HG02623 (cell line): ENCODE measurements at regions not wholly inside any gene's neighbourhood (a gene's known extent, or its start where the extent isn't known, plus 50 kb on each side); places are given as distances from the start of the nearest gene placed in this dataset.
"Not testable (repeated sequence)": the region's sequence is repeated elsewhere in the genome, so short reads cannot be mapped to it uniquely, and the experiment has no call there.

ENCODE experiments used
- ATAC-seq: cut with Tn5 transposase; IDR thresholded peaks from one replicate; pipeline ENCODE4 v1.9.1; 2021; ENCODE audit warnings: moderate library complexity; ENCODE audit not compliant: unreplicated experiment

DNA sequence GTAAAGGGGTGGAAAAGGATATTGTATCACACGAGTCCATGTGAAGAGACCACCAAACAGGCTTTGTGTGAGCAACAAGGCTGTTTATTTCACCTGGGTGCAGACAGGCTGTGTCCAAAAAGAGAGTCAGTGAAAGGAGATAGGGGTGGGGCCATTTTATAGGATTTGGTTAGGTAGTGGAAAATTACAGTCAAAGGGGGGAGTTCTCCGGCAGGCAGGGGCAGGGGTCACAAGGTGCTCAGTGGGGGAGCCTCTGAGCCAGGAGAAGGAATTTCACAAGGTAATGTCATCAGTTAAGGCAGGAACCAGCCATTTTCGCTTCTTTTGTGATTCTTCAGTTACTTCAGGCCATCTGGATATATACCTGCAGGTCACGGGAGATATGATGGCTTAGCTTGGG is 104.7 kb upstream of the SPATS2L start:
- ATAC-seq: not testable (repeated sequence)

DNA sequence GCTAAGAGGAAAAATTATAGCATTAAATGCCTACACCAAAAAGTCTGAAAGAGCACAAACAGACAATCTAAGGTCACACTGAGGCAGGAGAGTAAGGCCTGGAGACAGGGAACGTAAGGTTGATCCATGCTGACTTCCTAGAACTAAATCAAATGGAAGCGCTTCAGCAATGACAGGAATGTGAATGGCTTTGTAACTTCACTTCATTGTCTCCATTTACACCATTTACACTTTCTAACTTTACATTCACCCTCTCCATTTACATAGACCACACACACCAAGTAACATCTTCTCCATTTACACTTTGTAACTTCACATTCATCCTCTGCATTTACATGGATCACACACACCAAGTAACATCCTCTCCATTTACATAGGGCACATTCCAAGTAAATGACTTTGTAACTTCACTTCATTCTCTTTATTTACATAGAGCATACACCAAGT is 103.1 kb upstream of the SPATS2L start:
- ATAC-seq: no peak

DNA sequence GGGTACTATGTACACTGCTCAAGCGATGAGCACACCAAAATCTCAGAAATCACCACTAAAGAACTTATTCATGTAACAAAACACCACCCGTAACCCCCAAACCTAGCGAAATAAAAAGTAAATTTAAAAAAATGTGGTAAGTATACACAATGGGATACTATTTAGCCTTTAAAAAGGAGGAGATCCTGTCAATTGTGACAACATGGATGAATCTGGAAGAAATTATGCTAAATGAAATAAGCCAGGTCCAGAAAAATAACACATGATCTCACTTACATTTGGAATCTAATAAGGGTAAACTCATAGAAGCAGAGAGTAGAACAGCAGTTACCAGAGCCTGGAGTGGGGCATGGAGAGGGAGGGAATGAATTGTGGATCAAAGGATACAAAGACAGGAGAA is 98.5 kb upstream of the SPATS2L start:
- no peak for ATAC-seq

DNA sequence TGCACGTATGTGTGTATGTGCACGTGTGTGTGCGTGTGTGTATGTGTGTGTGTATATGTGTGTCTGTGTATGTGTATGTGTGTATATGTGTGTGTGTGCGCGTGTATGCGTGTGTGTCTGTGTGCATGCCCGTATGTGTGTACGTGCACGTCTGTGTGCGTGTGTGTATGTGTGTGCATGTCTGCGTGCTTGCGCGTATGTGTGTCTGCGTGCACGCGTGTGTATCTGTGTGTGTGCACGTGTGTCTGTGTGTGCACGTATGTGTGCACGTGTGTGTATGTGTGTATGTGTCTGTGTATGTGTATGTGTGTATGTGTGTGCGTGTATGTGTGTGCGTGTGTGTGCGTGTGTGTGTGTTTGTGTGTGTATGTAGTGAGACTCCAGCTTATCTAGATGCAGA is 97.5 kb upstream of the SPATS2L start:
- ATAC-seq: no peak

DNA sequence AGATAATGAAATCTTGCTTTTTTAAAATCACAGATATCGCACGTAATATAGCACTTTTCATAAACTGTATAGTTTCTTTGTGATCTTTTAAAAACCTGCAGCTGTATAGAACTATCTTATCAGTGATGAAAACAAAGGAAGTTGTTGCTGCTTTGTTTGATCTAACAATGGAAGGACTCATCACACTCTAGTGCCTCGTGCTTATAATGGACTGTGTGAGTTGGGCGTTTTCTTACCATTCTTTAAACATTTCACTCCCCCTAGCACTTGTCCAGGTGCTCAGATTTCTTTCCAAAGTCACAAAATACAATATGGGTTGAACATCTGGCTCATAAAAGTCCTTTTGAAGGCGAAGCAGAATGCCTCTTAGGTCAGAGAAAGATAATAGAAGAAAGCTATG is 94.8 kb upstream of the SPATS2L start:
- no peak for ATAC-seq

DNA sequence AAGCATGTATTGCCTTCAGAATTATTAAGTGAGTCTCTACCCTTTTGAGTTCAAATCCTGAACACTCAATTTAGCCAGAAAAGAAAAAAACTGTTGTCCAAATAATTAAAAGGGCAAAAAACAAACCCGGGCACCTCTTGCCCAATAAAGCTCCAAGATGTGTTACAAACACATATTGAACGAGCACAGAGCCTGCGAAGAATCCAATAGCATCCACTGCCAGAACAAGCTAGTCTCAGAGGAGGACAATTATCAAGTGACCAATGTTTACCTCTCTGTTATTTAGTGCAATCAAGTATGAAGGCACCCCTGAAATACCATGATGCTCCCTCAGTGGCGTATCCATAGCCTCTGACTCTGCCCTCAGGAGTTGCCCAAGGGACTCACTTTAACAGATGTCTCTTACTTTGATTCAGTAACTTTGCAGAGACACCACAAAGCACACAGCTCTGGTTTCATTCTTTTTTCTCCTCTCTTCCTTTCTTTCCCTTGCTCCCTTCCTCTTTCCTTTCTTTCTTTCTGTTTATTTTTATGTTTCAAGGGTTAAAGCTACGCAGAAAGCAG is 93.5 kb upstream of the SPATS2L start:
- no peak for ATAC-seq

DNA sequence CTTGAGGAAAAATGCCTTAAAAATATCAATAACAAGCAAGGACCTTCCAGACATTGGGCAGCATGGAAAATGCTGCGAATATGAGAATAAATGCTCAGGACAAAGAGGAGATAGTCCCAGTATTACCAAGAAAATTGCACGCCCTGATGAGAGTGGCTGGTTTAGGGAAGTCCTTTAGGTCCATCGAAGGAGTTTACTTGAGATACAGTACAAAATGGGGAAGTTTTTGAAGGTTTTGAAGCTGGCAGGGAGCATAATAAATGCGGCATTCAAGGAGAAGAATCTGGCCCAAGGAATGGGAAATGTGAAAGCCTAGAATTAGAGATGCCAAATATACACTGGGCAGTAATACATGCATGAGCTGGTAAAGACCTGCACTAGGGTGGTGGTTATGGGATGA is 90.2 kb upstream of the SPATS2L start:
- ATAC-seq: no peak

DNA sequence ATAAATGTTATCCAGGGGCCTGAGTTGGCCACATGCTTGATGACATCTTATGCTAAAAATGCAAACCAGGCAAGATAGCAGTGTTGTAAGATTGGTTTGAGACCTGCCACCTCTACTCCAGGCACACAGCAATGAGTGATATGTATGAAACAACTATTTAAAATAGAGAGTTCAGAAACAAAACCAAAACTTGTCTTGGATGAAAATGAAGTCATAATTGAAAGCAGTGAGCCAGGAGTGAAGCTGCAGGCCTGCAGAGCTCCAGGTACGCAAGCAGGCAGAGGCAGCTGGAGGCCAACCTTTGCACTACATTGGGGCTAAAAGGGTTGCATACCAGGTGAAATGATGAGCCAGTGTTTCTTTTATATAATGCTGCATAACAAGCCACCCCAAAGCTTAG is 89.2 kb upstream of the SPATS2L start:
- ATAC-seq: no peak

DNA sequence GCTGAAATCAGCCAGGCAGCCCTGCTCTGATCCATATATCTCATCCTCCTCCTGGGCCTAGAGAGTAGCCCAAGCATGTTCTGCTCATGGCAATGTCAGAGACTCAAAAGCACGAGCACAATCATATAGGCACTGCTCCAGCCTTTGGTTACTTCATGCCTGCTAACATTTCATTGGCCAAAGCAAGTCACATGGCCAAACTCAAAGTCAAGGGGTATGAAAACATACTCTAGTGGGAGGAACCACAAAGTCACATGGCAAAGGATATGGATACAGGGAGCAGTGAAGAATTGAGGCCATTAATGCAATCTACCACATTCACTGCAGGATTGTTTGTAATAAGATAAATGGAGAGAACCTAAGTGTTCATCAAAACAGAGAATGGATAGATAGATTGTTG is 87.8 kb upstream of the SPATS2L start:
- ATAC-seq: no peak

DNA sequence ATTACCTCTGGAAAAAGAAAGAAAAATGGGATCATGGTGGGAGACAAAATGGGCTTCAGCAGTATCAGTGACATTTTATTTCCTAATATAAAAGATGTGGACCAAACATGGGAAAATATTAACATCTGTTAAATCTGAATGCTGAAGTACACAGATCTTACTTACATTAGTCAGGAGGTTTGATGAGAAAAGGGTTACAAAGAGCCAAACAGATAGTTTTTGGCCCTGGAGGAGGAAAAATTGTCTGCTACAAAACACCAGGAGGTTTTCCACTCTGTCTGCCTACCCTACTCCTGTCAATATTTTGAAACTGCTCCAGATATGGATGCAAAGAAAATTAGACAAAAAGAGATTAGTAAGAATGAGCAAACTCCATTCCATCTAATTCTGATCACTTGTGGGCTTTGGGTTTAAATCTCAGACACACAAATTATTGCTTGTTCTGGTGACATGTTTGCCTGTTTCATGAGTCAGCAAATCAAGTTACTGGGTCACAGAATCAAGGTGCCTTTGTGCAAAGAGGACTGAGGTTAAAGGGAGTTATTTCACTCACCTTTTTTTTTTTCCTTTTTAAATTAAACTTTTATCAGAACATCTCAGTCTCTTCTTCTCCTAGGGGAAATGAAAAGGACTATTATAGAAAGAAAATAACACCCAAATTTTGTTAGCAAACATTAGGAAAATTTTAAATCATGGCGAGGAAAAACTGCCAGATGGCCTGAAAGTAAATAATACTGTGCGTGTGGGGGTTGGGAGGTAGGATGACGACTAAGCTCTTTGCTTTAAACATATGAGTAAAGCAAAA is 87.0 kb upstream of the SPATS2L start:
- no peak for ATAC-seq

DNA sequence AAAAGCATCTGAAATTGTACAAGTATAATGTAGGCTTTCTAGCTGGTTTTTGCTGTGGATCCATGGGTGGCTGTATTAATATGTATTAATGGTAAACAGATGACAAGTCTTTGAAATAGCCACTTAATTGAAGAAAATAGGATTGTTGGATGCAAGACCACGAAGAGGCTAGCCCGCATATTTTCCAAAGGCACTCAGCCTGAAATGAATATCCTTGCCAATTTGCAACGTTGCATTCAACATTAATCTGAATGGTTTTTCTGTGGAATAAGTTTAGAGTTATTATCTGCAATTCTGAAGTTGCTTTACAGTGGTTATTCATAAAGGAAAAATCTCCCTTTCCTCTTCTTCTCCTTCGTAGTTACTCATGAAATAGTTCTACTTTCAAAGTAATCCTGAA is 86.2 kb upstream of the SPATS2L start:
- no peak for ATAC-seq

DNA sequence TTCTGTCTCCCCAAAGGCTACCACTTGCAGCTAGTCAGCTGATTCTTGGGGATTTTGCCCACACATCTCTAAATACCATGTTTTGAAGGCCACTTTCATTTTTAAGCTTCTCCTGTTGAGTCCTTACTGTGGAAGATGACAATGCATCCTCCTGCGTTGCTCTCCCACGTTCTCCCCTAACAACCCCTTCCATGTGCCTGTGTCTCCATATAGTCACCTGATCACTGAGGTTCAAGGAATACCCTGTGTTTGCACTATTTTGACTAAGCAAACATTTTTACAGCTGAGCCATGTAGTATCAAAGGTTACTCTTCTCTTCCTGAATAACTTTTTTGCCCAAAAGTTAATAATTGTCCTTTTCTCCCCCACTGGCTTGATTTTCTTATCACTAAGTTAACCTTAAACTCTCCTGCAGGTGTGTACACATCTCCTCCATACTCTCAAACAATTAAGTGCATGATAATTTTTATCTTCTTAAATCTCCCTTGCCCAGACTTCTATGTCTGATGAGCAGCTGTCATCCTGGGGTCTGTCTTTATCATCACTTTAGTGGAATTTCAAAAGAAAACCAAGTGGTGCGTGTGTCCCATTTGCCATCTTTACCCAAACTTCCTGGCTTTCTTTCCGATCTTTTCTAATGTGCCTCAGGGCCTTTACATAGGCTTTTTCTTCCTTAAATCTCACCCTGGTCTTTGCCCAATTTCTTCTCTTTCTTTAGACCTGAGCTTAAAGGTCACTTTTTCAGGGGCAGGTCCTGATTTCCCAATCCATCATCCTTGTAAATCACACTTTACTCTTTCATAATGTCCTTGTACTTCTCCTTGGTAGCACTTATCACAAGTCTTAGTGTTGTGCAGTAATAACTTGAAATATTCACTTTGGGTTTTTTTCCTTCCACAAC is 85.2 kb upstream of the SPATS2L start:
- no peak for ATAC-seq

DNA sequence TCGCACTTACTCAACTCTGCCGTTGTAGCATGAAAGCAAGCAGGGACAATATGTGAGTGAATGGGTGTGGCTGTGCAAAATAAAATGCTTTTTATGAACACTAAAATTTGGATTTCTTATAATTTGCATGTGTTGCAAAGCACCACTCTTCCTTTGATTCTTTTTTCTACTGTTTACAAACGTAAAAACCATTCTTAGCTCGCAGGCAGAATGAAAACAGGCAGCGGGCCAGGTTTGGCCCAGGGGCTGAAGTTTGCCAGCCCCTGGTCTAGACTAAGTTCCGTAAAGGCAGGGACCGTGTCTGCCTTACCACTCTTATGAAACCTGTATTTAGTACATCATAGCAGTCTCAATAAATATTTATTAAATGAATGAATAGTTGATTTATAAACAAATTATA is 83.7 kb upstream of the SPATS2L start:
- no peak for ATAC-seq

DNA sequence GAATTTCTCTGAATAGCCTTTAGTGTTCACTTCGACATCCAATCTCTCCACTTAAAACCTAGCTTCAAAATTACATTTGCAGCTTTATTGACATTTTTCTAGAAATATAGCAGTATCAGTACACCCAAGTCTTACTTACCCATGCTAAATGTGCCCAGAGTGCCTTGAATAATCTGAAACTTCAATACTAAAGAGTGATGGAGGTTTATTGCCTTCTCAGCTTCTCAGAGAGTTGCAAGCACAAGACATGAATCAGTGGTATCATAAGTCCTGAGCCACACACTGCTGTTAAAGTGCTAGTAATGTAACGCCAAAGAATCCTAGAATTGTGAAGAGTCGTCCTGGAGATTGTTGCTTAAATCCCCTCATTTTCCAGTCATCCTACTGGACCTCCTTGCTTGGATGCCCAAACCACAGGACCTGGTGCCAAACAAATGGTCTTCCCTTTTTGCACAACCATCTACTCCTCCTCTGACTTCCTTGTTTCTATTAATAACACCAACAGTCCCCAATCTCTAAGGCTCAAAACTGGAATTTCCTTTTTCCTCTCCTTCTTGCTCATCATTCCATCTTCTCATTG is 83.2 kb upstream of the SPATS2L start:
- no peak for ATAC-seq

DNA sequence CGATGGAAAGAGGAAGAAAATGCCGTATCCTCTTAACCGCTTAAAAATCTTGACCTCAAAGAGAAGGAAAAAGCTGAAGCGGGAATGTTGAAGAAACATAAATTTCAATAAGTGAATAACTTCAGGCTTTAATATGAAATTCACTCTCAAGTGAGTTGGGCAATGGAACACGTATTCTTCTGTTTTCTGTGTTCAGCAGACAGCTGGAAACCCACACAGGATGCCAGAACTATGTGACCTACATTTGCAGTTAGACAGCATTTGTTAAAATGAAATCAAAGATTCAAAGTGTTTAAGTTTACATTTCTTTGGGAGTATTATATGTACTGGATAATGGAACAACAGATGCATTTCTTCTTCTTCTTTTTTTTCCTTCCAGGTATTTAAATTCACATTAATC is 80.5 kb upstream of the SPATS2L start:
- ATAC-seq: no peak

DNA sequence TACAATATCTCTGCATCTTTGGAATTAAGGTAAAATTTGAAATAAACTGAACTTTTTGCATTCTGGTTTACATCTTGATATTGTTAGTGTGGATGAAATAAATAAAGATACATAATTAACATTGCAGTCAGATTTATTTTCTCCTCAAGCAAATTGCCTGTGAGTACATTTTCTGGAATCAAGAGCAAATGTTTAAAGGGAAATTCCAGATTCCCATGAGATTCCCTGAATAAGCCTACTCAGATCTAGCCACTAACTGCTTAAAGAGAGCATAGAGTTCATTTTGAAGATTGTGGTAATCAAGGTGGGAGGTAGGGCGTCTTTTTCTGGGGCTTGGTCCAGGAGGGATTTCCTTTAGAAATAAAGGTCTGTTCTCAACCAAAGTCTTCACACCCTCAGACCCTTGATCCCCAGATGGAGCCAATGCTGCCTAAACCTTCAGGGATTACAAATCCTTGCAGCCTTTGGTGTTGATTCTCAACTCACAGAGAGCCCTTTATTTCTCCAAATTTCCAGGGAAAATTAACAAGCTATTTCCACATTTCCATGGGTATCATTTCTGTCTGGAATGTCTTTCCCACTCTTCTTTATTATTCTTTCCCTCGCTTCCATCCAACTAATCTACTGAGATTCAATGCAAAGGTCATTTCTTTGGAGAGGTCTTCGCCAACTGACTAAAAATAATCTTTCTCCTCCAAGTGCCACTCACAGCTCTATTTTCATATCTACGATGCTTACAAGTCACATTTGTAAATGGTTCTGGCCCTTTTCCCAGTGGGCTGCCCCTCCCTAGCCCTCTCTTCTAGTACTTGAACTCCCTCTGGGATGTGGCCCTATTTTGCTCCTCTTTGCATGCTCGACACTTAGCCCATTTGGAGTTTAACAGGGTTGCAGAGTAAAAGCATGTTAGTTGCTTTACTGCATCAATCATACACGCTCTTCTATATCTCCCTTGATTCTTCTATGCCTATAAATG is 79.8 kb upstream of the SPATS2L start:
- ATAC-seq: no peak

DNA sequence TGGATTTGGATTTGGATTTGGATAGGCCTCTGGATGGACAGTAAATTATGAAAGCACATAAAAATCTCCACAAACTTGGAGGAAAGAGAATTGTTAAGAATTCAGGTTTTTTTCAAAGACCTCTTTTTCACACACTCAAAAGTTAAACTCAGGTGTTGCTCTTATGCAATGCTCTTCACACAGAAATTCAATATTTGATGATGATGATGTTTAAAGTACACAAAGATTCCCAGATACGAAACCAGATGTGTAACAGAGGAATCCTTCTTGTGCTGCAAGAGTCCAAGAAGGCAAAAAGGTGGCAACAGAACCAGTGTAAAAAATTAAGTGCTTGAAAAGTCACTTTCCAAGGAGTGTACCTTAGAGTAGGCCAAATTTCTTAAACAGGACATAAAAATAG is 75.8 kb upstream of the SPATS2L start:
- ATAC-seq: no peak

DNA sequence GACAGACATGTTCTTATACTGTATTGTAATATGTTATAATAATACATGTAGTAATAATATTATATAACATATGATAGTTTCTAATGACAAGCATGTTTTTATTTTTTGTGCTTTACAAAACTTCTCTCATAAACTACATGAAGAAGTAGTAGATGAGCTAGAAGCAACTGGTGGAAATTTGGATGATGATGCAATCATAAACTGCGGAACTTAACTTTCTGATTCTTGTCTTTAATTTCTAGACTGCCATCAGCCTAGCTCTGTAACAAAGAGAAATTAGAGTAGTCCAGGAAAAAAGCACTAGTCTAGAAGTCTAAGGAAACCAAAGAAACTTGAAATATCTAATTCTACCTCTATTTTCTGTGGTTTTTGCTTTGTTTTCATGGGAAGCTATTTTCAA is 71.0 kb upstream of the SPATS2L start:
- no peak for ATAC-seq

DNA sequence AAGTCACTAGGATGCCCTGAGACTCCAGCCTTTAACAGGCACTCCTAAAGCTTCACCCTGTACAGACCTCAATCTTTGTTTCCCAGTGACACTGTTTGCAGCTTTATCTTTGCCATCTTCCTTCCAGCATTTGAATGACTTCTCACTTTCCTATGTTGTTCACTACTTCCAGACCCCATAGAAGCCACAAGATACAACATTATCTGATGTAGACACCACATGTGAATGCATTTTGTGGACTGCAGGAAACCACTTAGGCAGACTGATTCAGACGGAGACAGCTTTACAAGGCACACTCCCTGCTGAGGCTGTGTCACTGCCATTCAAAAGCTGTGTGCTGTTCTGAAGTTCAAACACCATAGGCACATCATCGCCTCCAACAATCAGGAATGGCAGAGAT is 67.3 kb upstream of the SPATS2L start:
- ATAC-seq: no peak

DNA sequence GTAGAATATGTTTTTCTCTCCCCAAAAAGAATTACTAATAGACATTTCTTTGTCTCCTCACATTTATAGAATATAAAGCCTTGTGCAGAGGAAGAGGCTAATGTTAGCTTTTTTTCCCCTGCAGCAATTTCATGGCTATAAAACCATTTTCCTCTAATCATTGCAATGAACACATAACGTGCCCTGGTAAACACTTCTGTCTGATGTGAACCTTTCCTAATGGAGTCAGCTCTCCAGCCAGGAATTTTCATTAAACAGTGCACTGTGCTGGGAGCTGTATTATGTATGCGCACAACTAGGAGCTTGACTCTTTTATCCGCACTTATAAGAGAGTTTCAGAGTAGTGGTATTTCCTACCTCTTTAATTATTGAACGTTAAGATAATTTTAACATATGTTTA is 63.9 kb upstream of the SPATS2L start:
- no peak for ATAC-seq
